ENCODE measurements at regions not wholly inside any gene's neighbourhood (a gene's known extent, or its start where the extent isn't known, plus 50 kb on each side); places are given as distances from the start of the nearest gene placed in this dataset.

GRCh38 chr2:180670302-180671003 is 310.0 kb upstream of the UBE2E3 start:
- Histone ChIP-seq H3K36me3 (replicated peaks) (no peaks in the 10 kb centered on the region), H3K4me3 (ENCODE audit: low read depth, low read length) (no peak overlapping the region), H3K27me3 (replicated peaks) (no peaks in the 10 kb centered on the region), H3K27ac (no peak overlapping the region)
- TF ChIP-seq CTCF (IDR thresholded peaks at IDR 0.05; ENCODE audit: low read depth, low read length, missing control alignments) = no peak
- in situ Hi-C loops (cut with HindIII; ENCODE audit: low pct_ligation_motif_present, low sequenced_read_pairs) = no loop called here
- no peak for DNase-seq

- in situ Hi-C loops (cut with HindIII; ENCODE audit: low pct_ligation_motif_present, low sequenced_read_pairs) = no loop called here
- Histone ChIP-seq H3K4me3 (ENCODE audit: low read depth, low read length) (no peak overlapping the region), H3K27me3 (replicated peaks) (no peaks in the 10 kb centered on the region), H3K27ac (no peak overlapping the region), H3K36me3 (replicated peaks) (no peaks in the 10 kb centered on the region)
- DNase-seq = no peak
- TF ChIP-seq CTCF (IDR thresholded peaks at IDR 0.05; ENCODE audit: low read depth, low read length, missing control alignments) = no peak
Observed at GRCh38 chr2:180669016-180669415, 311.4 kb upstream of the UBE2E3 start.

- H3K27me3 ChIP-seq (replicated peaks) = no peaks in the 10 kb centered on the region
- no peak overlapping the region for H3K4me3 ChIP-seq (ENCODE audit: low read depth, low read length)
- in situ Hi-C loops (cut with HindIII; ENCODE audit: low pct_ligation_motif_present, low sequenced_read_pairs) = no loop called here
- no peaks in the 10 kb centered on the region for H3K36me3 ChIP-seq (replicated peaks)
- no peak for TF ChIP-seq CTCF (IDR thresholded peaks at IDR 0.05; ENCODE audit: low read depth, low read length, missing control alignments)
- no peak for DNase-seq
- H3K27ac ChIP-seq = no peak overlapping the region
Observed at GRCh38 chr2:180664507-180664906, 315.9 kb upstream of the UBE2E3 start.

GRCh38 chr2:180662941-180663471 is 317.4 kb upstream of the UBE2E3 start:
- no peaks in the 10 kb centered on the region for H3K27me3 ChIP-seq (replicated peaks)
- DNase-seq = no peak
- no peak overlapping the region for H3K4me3 ChIP-seq (ENCODE audit: low read depth, low read length)
- no peak for TF ChIP-seq CTCF (IDR thresholded peaks at IDR 0.05; ENCODE audit: low read depth, low read length, missing control alignments)
- no peaks in the 10 kb centered on the region for H3K36me3 ChIP-seq (replicated peaks)
- in situ Hi-C loops (cut with HindIII; ENCODE audit: low pct_ligation_motif_present, low sequenced_read_pairs) = no loop called here
- H3K27ac ChIP-seq = no peak overlapping the region

GRCh38 chr2:180662521-180662920 is 317.9 kb upstream of the UBE2E3 start:
- in situ Hi-C loops (cut with HindIII; ENCODE audit: low pct_ligation_motif_present, low sequenced_read_pairs) = no loop called here
- Histone ChIP-seq H3K27ac (no peak overlapping the region), H3K27me3 (replicated peaks) (no peaks in the 10 kb centered on the region), H3K4me3 (ENCODE audit: low read depth, low read length) (no peak overlapping the region), H3K36me3 (replicated peaks) (no peaks in the 10 kb centered on the region)
- DNase-seq = no peak
- TF ChIP-seq CTCF (IDR thresholded peaks at IDR 0.05; ENCODE audit: low read depth, low read length, missing control alignments) = no peak

GRCh38 chr2:180661686-180662030 is 318.7 kb upstream of the UBE2E3 start:
- DNase-seq = no peak
- H3K27ac ChIP-seq = no peak overlapping the region
- H3K27me3 ChIP-seq (replicated peaks) = no peaks in the 10 kb centered on the region
- no peak for TF ChIP-seq CTCF (IDR thresholded peaks at IDR 0.05; ENCODE audit: low read depth, low read length, missing control alignments)
- no peak overlapping the region for H3K4me3 ChIP-seq (ENCODE audit: low read depth, low read length)
- in situ Hi-C loops (cut with HindIII; ENCODE audit: low pct_ligation_motif_present, low sequenced_read_pairs) = no loop called here
- no peaks in the 10 kb centered on the region for H3K36me3 ChIP-seq (replicated peaks)

Data from brain microvascular endothelial cell (primary cell).